ENCODE measurements at regions not wholly inside any gene's neighbourhood (a gene's known extent, or its start where the extent isn't known, plus 50 kb on each side); places are given as distances from the start of the nearest gene placed in this dataset.
"Not testable (repeated sequence)": the region's sequence is repeated elsewhere in the genome, so short reads cannot be mapped to it uniquely, and the experiment has no call there.

GRCh38 chr3:109804697-109805096, 467.4 kb upstream of the DPPA4 start:
- no peak for DNase-seq (ENCODE audit: low spot score)

DNA sequence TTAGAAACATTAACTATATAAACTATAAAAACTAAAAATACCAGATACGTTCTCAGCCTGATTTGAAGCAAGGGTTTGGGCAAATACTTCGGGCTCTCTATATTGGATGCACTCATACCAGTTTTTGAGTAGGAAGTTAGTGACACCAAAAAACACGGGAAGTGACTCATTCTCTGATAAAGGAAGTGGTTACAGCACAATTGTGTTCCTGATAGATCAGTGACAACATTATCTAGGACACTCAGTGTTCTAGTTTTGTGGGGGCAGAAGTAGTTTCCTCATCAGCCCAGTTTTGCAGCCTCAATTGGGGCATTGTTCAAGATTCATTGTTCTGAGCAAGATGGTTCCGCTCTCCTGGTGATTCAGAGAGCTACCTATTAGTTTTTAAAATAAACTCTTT, 469.6 kb upstream of the DPPA4 start:
- no peak for DNase-seq (ENCODE audit: low spot score)

DNA sequence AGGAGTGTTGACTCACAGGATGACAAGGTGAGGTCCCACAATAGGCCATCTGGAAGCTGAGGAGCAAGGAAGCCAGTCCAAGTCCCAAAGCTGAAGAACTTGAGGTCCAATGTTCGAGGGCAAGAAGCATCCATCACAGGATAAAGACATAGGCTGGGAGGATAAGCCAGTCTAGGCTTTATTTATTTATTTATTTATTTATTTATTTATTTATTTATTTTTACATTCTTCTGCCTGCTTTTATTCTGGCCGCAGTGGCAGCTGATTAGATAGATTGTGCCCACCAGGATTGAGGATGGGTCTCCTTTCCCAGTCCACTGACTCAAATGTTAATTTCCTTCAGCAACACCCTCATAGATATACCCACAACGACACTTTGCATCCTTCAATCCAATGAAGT, 472.2 kb upstream of the DPPA4 start:
- DNase-seq (ENCODE audit: low spot score) = no peak

GRCh38 chr3:109818081-109818480, 480.7 kb upstream of the DPPA4 start:
- DNase-seq (ENCODE audit: low spot score) = no peak

- DNase-seq (ENCODE audit: low spot score) = no peak
Measured at GRCh38 chr3:109819734-109820133, 482.4 kb upstream of the DPPA4 start.

DNA sequence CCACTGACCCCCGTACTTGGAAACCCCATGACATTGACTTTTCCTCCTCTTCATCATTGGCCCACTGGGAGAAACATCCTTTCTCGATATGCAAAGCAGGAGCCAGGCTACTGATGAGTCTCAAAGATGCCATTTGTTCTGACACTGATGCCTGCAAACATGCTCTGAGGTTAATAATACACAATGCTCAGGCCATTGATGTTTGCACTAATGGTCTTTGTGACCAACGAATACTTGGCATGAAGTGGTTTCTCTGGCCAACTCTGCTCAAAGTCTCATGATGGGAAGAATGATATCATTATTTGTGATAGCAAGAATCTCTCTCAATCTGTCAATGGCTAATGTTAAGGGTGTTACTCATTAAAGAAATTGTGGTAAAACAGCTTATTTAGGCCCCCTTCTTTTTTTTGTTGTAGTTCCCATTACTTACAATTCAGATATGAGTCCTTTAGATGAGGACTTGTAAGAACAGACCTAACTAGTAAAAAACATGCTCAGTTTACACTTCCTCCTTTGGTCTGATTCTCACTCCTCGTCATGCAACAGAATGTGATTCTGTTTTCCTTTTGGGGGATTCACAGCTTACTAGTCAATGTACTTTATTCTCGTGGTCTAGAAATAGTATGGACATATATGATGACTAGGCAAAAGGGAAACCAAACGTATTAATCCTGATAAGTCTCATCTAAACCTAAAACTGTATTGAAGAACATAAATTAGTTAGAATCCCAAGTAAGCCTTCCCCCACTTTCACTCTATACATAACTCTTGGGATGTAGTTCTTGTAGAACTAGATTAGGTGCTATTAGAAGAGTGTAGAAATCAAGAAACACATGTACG, 488.8 kb upstream of the DPPA4 start:
- DNase-seq (ENCODE audit: low spot score) = no peak

- DNase-seq (ENCODE audit: low spot score) = no peak
Measured at GRCh38 chr3:109831403-109831802, 494.1 kb upstream of the DPPA4 start.

GRCh38 chr3:109835958-109836357, 498.6 kb upstream of the DPPA4 start:
- no peak for DNase-seq (ENCODE audit: low spot score)

DNA sequence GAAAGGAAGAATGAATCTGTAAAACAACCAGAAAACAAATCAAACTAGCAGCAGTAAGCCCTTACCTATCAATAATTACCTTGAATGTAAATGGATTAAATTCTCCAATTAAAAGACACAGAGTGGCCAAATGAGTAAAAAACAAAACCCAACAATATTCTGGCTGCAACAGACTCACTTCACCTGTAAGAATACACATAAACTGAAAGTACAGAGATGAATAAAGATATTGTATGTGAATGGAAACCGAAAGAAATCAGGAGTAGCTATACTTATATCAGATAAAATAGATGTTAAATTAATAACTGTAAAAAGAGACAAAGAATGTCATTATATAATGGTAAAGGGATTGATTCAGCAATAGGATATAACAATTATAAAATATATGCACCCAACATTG, 514.5 kb upstream of the DPPA4 start:
- DNase-seq (ENCODE audit: low spot score) = no peak

- DNase-seq (ENCODE audit: low spot score) = no peak
Measured at GRCh38 chr3:109852283-109852682, 514.9 kb upstream of the DPPA4 start.

DNA sequence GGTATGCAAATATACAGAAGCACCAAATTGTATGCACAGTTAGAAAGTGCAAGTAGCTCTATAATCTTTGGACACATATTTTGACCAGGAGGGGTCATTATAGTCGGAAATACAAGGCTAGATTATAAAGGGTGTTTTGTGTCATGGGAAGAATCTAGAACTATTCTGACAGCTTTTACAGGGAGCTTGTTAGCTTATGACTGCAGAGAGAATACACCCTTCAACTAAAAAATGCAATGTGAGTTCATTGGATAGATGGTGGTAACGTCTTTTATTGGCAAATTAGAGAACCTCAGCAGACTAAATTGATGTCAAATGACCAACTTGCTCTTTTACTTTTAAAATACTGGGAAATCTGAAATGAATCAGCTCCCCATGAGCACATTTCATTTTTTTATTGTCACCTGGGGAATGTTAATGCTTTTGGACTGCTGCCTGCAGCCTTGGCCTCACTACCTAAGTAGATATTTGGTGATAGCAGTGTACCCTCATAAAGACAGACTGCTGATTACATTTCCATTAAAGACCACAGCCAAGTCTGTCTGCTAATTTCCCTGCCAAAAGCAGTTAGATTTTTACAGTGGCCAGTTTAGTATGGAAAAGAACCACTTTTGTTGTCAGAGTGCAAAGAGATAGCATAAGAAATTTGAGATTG, 515.9 kb upstream of the DPPA4 start:
- no peak for DNase-seq (ENCODE audit: low spot score)

- DNase-seq (ENCODE audit: low spot score) = no peak
Measured at GRCh38 chr3:109863701-109864100, 526.4 kb upstream of the DPPA4 start.

- no peak for DNase-seq (ENCODE audit: low spot score)
Measured at GRCh38 chr3:109864452-109864851, 527.1 kb upstream of the DPPA4 start.

GRCh38 chr3:109869586-109869985, 532.2 kb upstream of the DPPA4 start:
- DNase-seq (ENCODE audit: low spot score) = no peak

DNA sequence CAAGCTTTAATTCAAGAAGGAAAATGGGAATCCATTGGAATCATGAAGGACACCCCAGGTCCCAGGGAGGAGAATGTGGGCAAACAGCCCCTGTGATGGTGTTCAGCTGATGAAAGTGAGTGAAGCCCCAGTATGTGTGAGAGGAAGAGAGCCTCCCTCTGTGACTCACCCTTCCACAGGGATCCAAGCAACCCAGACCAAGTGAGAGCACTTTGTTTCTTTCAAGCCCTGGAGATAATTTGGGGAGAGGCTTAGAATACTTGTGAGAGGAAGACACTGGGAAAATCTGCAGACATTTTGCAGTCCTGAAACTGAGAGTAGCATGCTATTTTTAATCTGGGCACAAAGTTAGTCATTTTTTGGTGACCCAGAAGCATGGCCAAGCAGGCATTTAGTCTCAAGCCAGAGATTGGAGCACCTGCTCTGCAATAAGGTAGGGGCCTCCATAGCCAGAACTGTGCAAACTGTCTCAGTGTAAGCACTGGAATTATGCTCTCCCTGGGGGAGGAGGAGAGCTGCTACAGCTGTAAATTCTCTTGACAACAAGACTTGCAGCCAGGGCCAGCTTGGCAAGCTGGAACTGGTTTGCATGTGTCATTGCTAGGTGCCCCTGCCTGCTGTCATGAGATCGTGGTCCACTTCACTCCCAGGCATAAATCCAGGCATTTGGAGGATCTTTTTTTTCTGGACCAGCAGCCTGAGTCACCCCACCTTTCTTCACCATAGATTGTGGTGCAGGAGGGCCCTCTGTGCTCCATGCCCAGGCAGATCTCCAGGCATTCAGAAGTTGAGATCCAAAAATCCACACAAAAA, 537.8 kb upstream of the DPPA4 start:
- no peak for DNase-seq (ENCODE audit: low spot score)

DNA sequence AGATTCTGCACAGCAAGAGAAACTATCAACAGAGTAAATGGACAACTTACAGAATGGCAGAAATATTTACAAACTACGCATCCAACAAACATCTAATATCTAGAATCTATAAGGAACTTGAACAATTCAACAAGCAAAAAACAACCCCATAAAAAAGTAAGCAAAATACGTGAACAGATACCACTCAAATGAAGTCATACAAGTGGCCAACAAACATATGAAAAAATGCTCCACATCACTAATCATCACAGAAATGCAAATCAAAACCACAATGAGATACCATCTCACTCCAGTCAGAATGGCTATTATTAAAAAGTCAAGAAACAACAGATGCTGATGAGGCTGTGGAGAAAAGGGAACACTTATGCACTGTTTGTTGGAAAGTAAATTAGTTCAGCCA, 540.3 kb upstream of the DPPA4 start:
- DNase-seq (ENCODE audit: low spot score) = not testable (repeated sequence)

DNA sequence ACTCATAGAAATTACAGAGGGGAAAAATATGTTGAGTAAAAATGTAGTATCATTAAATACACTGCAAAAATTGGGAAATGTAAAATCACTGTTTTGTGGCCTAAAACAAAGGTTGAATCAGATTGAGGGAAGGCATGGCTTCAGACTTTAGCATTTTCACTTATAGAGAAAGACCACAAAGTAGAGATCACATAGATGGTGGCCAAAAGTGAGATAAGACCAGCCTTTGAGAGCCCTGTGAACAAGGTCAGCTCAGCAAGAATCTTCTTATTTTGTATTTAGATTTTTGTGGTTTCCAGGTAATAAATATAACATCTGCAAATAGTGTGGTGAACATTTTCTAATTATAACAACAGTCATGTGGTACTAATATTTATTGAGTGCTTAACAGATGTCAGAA, 544.8 kb upstream of the DPPA4 start:
- no peak for DNase-seq (ENCODE audit: low spot score)

DNA sequence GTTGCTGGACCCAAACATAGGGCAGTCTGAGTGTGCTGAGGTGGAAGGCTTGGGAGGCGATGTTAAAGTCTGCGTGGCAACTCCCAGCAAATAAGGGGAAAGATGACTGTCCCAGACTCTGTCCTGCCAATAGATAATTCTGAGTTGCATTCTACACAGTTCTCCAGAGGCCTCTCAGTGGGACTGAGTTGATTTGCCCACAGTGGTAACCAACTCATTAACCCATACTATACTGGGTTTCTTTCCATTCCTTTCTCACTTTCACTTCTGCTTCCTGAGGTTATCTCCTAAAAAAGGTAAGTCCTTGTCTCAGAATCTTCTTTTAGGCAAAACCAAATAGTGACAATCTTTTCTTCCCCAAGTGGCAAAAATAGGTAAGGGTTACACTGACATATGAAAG, 549.9 kb upstream of the DPPA4 start:
- DNase-seq (ENCODE audit: low spot score) = no peak

DNA sequence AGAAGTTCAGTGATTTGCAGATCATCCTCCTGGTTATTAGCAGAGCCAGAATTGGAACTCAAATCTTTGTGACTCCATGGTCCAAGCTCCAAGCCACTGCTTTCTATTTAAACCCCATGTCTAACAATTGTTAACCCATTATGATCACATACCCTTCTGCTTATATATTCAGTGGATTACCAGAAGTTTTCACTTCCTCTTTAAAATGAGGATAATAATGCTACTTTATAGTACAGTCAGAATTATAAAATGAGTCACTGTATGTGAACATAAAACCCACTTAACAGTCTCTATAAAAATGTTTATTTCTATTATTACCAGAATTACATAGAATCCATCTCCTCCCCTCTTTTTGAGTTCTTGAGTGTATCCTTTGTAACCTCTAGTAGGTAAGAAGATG, 550.7 kb upstream of the DPPA4 start:
- DNase-seq (ENCODE audit: low spot score) = no peak

DNA sequence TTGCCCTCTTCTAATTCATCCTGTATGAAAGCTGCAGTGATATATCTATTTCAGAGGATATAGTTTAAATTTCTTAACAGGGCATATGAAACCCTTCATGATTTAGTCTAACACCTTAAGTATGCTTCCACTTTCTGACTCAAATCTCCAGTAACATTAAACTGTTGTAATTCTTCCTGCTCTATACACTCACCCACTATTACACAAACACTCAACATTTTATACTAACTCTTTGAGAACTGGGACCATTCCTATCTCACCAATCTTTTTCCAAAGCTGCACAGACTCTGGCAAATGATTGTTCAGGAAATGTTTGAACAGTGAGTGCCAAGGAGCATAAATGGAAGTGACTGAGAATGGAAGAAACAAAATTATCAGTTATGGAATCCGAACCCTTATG, 560.4 kb upstream of the DPPA4 start:
- DNase-seq (ENCODE audit: low spot score) = no peak

DNA sequence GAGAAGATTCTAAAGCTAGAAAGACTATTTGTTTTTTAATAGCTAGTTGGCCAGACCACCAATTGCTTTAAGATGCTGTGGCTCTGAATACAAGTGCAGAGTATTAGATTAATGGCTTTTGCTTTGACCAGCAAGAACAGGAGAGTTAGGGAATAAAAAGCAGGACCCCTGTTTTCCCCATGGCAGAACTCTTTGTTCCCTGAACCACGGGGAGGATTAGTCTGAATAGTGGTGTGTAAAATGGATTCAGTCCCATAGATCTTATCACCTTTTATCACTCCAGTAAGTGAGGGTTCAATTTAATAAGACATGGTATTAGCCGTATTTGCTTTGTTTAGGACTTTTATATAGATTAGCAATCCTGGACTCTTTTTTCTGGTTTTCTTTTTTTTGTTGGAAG, 562.6 kb upstream of the DPPA4 start:
- no peak for DNase-seq (ENCODE audit: low spot score)

- DNase-seq (ENCODE audit: low spot score) = no peak
Measured at GRCh38 chr3:109900783-109901182, 563.4 kb upstream of the DPPA4 start.

DNA sequence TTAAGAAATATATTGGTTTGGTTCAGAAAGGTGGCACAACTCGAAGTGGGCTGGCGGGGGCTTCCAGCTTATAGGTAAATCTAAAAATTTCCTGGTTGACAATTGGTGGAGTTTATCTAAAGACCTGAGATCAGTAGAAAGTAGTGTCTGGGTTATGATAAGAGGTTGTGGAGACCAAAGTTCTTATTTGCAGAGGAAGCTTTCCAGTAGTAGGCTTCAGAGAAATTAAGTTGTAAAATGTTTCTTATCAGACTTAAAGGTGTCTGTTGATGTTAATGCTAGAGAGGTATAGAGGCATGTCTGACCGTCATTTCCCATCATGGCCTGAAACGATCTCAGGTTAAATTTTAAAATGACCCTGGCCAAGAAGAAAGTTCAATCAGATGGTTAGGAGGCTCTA, 565.2 kb upstream of the DPPA4 start:
- no peak for DNase-seq (ENCODE audit: low spot score)
